ENCODE measurements at regions not wholly inside any gene's neighbourhood (a gene's known extent, or its start where the extent isn't known, plus 50 kb on each side); places are given as distances from the start of the nearest gene placed in this dataset.

DNA sequence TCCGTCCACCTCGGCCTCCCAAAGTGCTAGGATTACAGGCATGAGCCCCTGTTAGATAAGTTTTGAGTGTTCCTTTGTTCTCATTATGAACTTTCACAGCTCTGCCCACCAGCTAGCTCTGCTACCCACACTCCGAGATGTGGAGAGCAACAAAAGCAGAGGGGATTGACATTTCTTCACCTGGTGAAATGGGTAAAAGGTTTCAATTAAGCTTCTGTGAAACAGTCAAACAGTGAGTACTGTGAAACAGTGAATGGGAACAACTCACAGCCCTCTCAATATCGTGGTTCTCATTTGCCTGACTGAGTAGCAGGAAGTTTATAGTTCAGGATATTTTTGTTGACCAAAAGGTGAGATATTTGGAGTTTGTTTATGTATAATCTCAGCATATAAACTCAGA is 412.8 kb downstream of the CD83 start:
- H3F3A ChIP-seq (ENCODE audit: insufficient read depth, low read length, poor library complexity, severe bottlenecking): no peaks in the 10 kb centered on the region
- H3K27ac ChIP-seq (ENCODE audit: low read length): no peak overlapping the region
- no peak overlapping the region for H3K4me3 ChIP-seq (ENCODE audit: low read length)
- no peaks in the 10 kb centered on the region for H3K79me2 ChIP-seq (replicated peaks; ENCODE audit: insufficient read depth, low read length)
- H3K27me3 ChIP-seq (ENCODE audit: insufficient read depth, low read depth, low read length): no peaks in the 10 kb centered on the region
- H3K9me2 ChIP-seq (ENCODE audit: insufficient read depth, low read length): no peaks in the 10 kb centered on the region
- no peak overlapping the region for H3K4me2 ChIP-seq (ENCODE audit: low read length)
- H2AFZ ChIP-seq (ENCODE audit: low read depth, low read length): no peak overlapping the region
- TF ChIP-seq EP300 (conservative IDR thresholded peaks at IDR 0.05; ENCODE audit: poor library complexity, severe bottlenecking): no peak
- TF ChIP-seq MXI1 (conservative IDR thresholded peaks at IDR 0.05; ENCODE audit: poor library complexity, severe bottlenecking): no peak
- TF ChIP-seq TAF1 (IDR thresholded peaks at IDR 0.05; ENCODE audit: low read depth): no peak
- TF ChIP-seq, protein P1, sequence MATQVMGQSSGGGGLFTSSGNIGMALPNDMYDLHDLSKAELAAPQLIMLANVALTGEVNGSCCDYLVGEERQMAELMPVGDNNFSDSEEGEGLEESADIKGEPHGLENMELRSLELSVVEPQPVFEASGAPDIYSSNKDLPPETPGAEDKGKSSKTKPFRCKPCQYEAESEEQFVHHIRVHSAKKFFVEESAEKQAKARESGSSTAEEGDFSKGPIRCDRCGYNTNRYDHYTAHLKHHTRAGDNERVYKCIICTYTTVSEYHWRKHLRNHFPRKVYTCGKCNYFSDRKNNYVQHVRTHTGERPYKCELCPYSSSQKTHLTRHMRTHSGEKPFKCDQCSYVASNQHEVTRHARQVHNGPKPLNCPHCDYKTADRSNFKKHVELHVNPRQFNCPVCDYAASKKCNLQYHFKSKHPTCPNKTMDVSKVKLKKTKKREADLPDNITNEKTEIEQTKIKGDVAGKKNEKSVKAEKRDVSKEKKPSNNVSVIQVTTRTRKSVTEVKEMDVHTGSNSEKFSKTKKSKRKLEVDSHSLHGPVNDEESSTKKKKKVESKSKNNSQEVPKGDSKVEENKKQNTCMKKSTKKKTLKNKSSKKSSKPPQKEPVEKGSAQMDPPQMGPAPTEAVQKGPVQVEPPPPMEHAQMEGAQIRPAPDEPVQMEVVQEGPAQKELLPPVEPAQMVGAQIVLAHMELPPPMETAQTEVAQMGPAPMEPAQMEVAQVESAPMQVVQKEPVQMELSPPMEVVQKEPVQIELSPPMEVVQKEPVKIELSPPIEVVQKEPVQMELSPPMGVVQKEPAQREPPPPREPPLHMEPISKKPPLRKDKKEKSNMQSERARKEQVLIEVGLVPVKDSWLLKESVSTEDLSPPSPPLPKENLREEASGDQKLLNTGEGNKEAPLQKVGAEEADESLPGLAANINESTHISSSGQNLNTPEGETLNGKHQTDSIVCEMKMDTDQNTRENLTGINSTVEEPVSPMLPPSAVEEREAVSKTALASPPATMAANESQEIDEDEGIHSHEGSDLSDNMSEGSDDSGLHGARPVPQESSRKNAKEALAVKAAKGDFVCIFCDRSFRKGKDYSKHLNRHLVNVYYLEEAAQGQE (IDR thresholded peaks at IDR 0.05; ENCODE audit: borderline replicate concordance): no peak
- TF ChIP-seq EZH2 (IDR thresholded peaks at IDR 0.05; ENCODE audit: borderline replicate concordance, insufficient read depth, low read length, poor library complexity, severe bottlenecking): no peak
- TF ChIP-seq RAD21 (conservative IDR thresholded peaks at IDR 0.05): no peak
- no peak for TF ChIP-seq POLR2AphosphoS5 (IDR thresholded peaks at IDR 0.05)
- no peak for TF ChIP-seq SMC3 (conservative IDR thresholded peaks at IDR 0.05; ENCODE audit: poor library complexity)
- TF ChIP-seq, protein P2, sequence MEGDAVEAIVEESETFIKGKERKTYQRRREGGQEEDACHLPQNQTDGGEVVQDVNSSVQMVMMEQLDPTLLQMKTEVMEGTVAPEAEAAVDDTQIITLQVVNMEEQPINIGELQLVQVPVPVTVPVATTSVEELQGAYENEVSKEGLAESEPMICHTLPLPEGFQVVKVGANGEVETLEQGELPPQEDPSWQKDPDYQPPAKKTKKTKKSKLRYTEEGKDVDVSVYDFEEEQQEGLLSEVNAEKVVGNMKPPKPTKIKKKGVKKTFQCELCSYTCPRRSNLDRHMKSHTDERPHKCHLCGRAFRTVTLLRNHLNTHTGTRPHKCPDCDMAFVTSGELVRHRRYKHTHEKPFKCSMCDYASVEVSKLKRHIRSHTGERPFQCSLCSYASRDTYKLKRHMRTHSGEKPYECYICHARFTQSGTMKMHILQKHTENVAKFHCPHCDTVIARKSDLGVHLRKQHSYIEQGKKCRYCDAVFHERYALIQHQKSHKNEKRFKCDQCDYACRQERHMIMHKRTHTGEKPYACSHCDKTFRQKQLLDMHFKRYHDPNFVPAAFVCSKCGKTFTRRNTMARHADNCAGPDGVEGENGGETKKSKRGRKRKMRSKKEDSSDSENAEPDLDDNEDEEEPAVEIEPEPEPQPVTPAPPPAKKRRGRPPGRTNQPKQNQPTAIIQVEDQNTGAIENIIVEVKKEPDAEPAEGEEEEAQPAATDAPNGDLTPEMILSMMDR (IDR thresholded peaks at IDR 0.05; ENCODE audit: poor library complexity, severe bottlenecking): no peak
- H3K36me3 ChIP-seq (ENCODE audit: insufficient read depth, low read length): no peaks in the 10 kb centered on the region
- no peak overlapping the region for H3K9ac ChIP-seq (ENCODE audit: low read length)
- no peaks in the 10 kb centered on the region for H4K20me1 ChIP-seq (ENCODE audit: insufficient read depth)
- no peaks in the 10 kb centered on the region for H3K9me3 ChIP-seq (ENCODE audit: low read length)

DNA sequence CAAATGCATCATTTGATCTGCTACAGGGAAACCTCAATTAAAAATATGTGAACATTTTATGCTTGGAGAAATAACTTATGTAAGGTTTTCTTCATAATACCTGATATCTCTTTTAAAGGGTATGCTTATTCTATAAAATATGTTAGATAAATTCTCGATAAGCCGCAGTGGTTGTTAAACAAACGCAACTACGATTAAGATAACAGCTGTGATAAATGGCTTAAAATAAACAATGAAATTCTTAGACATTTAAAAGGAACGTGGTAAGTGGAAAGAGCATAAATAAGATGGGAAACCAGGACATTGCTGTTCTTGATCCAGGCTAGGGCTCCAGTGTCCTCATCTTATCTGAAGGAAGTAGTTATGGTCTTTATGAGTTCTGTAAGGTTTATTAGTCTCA is 415.9 kb downstream of the CD83 start:
- Histone ChIP-seq H3K4me2 (ENCODE audit: low read length) (no peak overlapping the region), H3K27me3 (ENCODE audit: insufficient read depth, low read depth, low read length) (no peaks in the 10 kb centered on the region)

More for the DNA sequence above, 415.9 kb downstream of the CD83 start:
- no peaks in the 10 kb centered on the region for H3K9me3 ChIP-seq (ENCODE audit: low read length)
- no peaks in the 10 kb centered on the region for H3K36me3 ChIP-seq (ENCODE audit: insufficient read depth, low read length)
- H3K79me2 ChIP-seq (replicated peaks; ENCODE audit: insufficient read depth, low read length): no peaks in the 10 kb centered on the region
- no peak overlapping the region for H3K27ac ChIP-seq (ENCODE audit: low read length)
- H3K9ac ChIP-seq (ENCODE audit: low read length): no peak overlapping the region
- no peaks in the 10 kb centered on the region for H3K9me2 ChIP-seq (ENCODE audit: insufficient read depth, low read length)
- no peaks in the 10 kb centered on the region for H3F3A ChIP-seq (ENCODE audit: insufficient read depth, low read length, poor library complexity, severe bottlenecking)
- no peak overlapping the region for H2AFZ ChIP-seq (ENCODE audit: low read depth, low read length)
- TF ChIP-seq POLR2AphosphoS5 (IDR thresholded peaks at IDR 0.05) (no peak), EZH2 (IDR thresholded peaks at IDR 0.05; ENCODE audit: borderline replicate concordance, insufficient read depth, low read length, poor library complexity, severe bottlenecking) (no peak)
- TF ChIP-seq, protein P1 (IDR thresholded peaks at IDR 0.05; ENCODE audit: borderline replicate concordance): no peak
- no peak overlapping the region for H3K4me3 ChIP-seq (ENCODE audit: low read length)
- no peaks in the 10 kb centered on the region for H4K20me1 ChIP-seq (ENCODE audit: insufficient read depth)
